ENCODE measurements at regions not wholly inside any gene's neighbourhood (a gene's known extent, or its start where the extent isn't known, plus 50 kb on each side); places are given as distances from the start of the nearest gene placed in this dataset.
"Not testable (repeated sequence)": the region's sequence is repeated elsewhere in the genome, so short reads cannot be mapped to it uniquely, and the experiment has no call there.

DNA sequence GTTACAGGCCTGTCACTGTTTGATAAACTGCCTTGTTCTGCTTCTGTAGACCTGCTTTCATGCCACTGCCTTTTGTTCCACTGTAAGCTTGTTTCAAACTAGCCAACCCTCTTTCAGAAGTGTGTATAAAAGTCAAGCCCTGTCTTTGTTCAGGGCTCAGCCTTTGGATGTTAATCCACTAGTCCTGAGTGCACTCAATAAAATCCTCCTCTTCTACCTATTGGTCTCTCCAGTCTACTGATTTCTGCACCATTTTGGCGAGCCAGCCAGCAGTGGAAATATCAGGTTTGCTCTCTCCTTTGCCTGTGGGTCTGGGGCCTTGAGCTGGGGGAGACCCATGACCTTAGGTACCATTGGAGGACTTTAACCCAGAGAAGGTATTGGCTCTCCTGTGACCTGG, 901.6 kb upstream of the NDST4 start:
- H3K27ac ChIP-seq = no peak overlapping the region

DNA sequence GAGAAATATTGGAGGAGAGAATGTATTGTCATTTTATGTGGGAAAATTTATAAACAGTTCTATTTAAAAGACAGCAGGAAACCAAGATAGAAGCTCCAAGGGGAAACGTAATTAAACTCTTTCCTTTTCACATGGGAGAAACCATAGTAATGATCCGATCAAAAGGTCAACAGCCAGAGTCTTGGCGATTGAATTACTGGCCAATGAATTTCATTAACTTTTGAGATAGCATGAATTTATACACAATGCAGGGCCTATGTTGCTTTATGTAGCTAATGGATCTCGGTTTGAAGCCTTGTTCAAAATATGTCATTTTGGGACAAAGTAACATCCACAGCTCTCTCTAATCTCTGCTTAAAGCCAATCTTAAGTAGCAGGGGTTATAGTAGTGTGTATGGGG, 897.5 kb upstream of the NDST4 start:
- Histone ChIP-seq H3K36me3 (no peaks in the 10 kb centered on the region), H3K4me1 (no peaks in the 10 kb centered on the region), H3K27me3 (no peaks in the 10 kb centered on the region), H3K27ac (no peak overlapping the region), H3K4me3 (no peak overlapping the region), H3K9me3 (no peaks in the 10 kb centered on the region)
- TF ChIP-seq POLR2A (IDR thresholded peaks at IDR 0.05) (no peak), CTCF (IDR thresholded peaks at IDR 0.05) (no peak)
- DNase-seq = no peak
- intact Hi-C loops (cut with DNase I; ENCODE audit: low total_unique reads) = no loop called here

More for the DNA sequence above, 901.6 kb upstream of the NDST4 start:
- peaks cover 0 to 4% of the 10 kb centered on the region in 2 donors for H3K9me3 ChIP-seq
- no peaks in the 10 kb centered on the region for H3K4me1 ChIP-seq
- H3K4me3 ChIP-seq = no peak overlapping the region
- H3K36me3 ChIP-seq = no peaks in the 10 kb centered on the region
- DNase-seq = no peak
- no peaks in the 10 kb centered on the region for H3K27me3 ChIP-seq
- no peak for TF ChIP-seq POLR2A (IDR thresholded peaks at IDR 0.05)
- TF ChIP-seq CTCF (IDR thresholded peaks at IDR 0.05) = no peak
- intact Hi-C loops (cut with DNase I; ENCODE audit: low total_unique reads) = no loop called here

GRCh38 chr4:116005806-116006088, 892.3 kb upstream of the NDST4 start:
- no peaks in the 10 kb centered on the region for H3K27me3 ChIP-seq
- H3K36me3 ChIP-seq = no peaks in the 10 kb centered on the region
- no peaks in the 10 kb centered on the region for H3K9me3 ChIP-seq
- H3K4me1 ChIP-seq = no peaks in the 10 kb centered on the region
- DNase-seq = no peak
- intact Hi-C loops (cut with DNase I; ENCODE audit: low total_unique reads) = no loop called here
- no peak overlapping the region for H3K4me3 ChIP-seq
- TF ChIP-seq CTCF (IDR thresholded peaks at IDR 0.05) (no peak), POLR2A (IDR thresholded peaks at IDR 0.05) (no peak)
- H3K27ac ChIP-seq = no peak overlapping the region

GRCh38 chr4:116005037-116005805, 891.8 kb upstream of the NDST4 start:
- Histone ChIP-seq H3K27ac (no peak overlapping the region), H3K4me1 (no peaks in the 10 kb centered on the region), H3K27me3 (no peaks in the 10 kb centered on the region), H3K36me3 (no peaks in the 10 kb centered on the region), H3K4me3 (no peak overlapping the region), H3K9me3 (no peaks in the 10 kb centered on the region)
- DNase-seq = no peak
- TF ChIP-seq POLR2A (IDR thresholded peaks at IDR 0.05) (no peak), CTCF (IDR thresholded peaks at IDR 0.05) (no peak)
- intact Hi-C loops (cut with DNase I; ENCODE audit: low total_unique reads) = no loop called here

DNA sequence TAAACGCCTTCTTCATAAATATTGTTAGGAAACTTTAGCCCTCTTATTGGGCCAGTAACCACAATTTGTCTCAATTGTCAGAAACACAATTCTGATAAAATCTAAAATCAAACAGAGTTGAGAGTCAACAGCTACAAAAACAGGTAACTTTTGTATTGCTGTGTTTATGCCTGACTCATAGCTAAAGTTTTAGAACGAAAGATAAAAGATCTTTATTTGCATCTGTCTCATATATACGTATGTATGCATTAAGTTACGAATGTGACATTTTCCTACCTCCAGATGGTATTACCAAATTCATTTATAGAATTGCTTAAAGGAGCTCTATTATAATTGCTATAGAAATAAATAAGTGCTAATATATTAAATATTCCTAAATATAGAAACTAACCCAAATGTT, 887.9 kb upstream of the NDST4 start:
- no peak overlapping the region for H3K27ac ChIP-seq
- H3K36me3 ChIP-seq = no peaks in the 10 kb centered on the region
- no peak for TF ChIP-seq POLR2A (IDR thresholded peaks at IDR 0.05)
- H3K9me3 ChIP-seq = no peaks in the 10 kb centered on the region
- no peak for DNase-seq
- intact Hi-C loops (cut with DNase I; ENCODE audit: low total_unique reads) = no loop called here
- H3K27me3 ChIP-seq = no peaks in the 10 kb centered on the region
- H3K4me1 ChIP-seq = no peaks in the 10 kb centered on the region
- no peak overlapping the region for H3K4me3 ChIP-seq

DNA sequence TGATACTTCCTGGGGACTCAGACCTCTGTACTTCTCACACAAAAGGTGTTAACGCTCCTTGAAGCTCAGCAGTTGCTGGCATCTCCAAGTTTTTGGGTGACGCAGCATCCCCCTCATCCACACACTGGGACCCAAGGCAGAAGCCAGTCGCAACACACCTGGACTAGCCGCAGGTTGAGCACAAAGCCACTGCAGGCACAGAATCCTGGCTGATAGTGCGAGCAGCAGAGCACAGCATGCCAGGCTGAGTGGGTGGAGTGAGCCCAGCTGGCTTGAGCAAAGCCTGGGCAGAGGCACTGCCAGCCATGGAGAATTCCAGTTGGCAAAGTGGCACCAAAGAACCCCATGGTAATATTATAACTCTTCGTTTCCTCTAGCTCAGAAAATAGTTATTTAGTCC, 873.2 kb upstream of the NDST4 start:
- DNase-seq = no peak
- Histone ChIP-seq H3K36me3 (no peaks in the 10 kb centered on the region), H3K27me3 (no peaks in the 10 kb centered on the region), H3K4me1 (no peaks in the 10 kb centered on the region), H3K9me3 (no peaks in the 10 kb centered on the region), H3K4me3 (no peak overlapping the region), H3K27ac (no peak overlapping the region)
- no peak for TF ChIP-seq POLR2A (IDR thresholded peaks at IDR 0.05)
- TF ChIP-seq CTCF (IDR thresholded peaks at IDR 0.05) = no peak
- intact Hi-C loops (cut with DNase I; ENCODE audit: low total_unique reads) = no loop called here

DNA sequence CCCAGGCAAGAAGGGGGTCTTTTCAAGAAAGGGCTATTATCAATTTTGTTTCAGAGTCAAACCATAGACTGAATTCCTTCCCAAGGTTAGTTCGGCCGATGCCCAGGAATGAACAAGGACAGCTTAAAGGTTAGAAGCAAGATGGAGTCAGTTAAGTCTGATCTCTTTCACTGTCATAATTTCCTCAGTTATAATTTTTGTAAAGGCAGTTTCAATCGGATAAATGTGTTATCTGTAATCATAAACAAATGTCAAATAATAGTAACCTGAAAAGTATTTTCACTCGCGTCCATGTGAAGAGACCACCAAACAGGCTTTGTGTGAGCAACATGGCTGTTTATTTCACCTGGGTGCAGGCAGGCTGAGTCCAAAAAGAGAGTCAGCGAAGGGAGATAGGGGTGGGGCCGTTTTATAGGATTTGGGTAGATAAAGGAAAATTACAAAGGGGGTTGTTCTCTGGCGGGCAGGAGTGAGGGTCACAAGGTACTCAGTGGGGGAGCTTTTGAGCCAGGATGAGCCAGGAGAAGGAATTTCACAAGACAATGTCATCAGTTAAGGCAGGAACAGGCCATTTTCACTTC, 862.1 kb upstream of the NDST4 start:
- H3K27ac ChIP-seq; H3K4me1 ChIP-seq; DNase-seq; H3K36me3 ChIP-seq; intact Hi-C loops (cut with DNase I; ENCODE audit: low total_unique reads); H3K9me3 ChIP-seq; H3K4me3 ChIP-seq; H3K27me3 ChIP-seq: not testable (repeated sequence)
